ENCODE measurements at regions not wholly inside any gene's neighbourhood (a gene's known extent, or its start where the extent isn't known, plus 50 kb on each side); places are given as distances from the start of the nearest gene placed in this dataset.
"Not testable (repeated sequence)": the region's sequence is repeated elsewhere in the genome, so short reads cannot be mapped to it uniquely, and the experiment has no call there.

GRCh38 chr5:50922134-50922941, 255.9 kb downstream of the PARP8 start:
- DNase-seq (ENCODE audit: low spot score); BruUV-seq (replicated peaks); CTCF ChIA-PET; H3K9me3 ChIP-seq (ENCODE audit: low read depth, low read length, poor library complexity, severe bottlenecking); intact Hi-C loops (cut with micrococcal nuclease; ENCODE audit: unreplicated experiment); H3K27me3 ChIP-seq (replicated peaks; ENCODE audit: insufficient read depth, low read depth, low read length, poor library complexity); H3K27ac ChIP-seq (ENCODE audit: low read depth, low read length, poor library complexity, severe bottlenecking); H3K4me3 ChIP-seq (ENCODE audit: low read depth, low read length, poor library complexity, severe bottlenecking); POLR2A ChIA-PET (ENCODE audit: low non-redundant PET); H3K4me1 ChIP-seq (ENCODE audit: insufficient read depth, low read length, poor library complexity, severe bottlenecking); H3K36me3 ChIP-seq (ENCODE audit: insufficient read depth, low read length, poor library complexity, severe bottlenecking): not testable (repeated sequence)
- TF ChIP-seq, protein P1, sequence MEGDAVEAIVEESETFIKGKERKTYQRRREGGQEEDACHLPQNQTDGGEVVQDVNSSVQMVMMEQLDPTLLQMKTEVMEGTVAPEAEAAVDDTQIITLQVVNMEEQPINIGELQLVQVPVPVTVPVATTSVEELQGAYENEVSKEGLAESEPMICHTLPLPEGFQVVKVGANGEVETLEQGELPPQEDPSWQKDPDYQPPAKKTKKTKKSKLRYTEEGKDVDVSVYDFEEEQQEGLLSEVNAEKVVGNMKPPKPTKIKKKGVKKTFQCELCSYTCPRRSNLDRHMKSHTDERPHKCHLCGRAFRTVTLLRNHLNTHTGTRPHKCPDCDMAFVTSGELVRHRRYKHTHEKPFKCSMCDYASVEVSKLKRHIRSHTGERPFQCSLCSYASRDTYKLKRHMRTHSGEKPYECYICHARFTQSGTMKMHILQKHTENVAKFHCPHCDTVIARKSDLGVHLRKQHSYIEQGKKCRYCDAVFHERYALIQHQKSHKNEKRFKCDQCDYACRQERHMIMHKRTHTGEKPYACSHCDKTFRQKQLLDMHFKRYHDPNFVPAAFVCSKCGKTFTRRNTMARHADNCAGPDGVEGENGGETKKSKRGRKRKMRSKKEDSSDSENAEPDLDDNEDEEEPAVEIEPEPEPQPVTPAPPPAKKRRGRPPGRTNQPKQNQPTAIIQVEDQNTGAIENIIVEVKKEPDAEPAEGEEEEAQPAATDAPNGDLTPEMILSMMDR (conservative IDR thresholded peaks at IDR 0.05; ENCODE audit: low read depth, low read length), result peak; percentile 51

GRCh38 chr5:50922942-50923767, 256.7 kb downstream of the PARP8 start:
- no peaks in the 10 kb centered on the region for H3K9me3 ChIP-seq (ENCODE audit: low read depth, low read length, poor library complexity, severe bottlenecking)
- H3K27me3 ChIP-seq (replicated peaks; ENCODE audit: insufficient read depth, low read depth, low read length, poor library complexity), result no peaks in the 10 kb centered on the region
- no peak for TF ChIP-seq EZH2 (IDR thresholded peaks at IDR 0.05; ENCODE audit: borderline replicate concordance, low read depth, low read length, poor library complexity, severe bottlenecking)
- TF ChIP-seq, protein P1 (conservative IDR thresholded peaks at IDR 0.05; ENCODE audit: low read depth, low read length), result 0 out of 2 replicates have a peak, but pooled peaks have one; percentile 2
- BruUV-seq (replicated peaks), result no TSS peak
- H3K4me3 ChIP-seq (ENCODE audit: low read depth, low read length, poor library complexity, severe bottlenecking), result no peak overlapping the region
- ChIA-PET POLR2A (ENCODE audit: low non-redundant PET) (no interaction called here), CTCF (no interaction called here)
- intact Hi-C loops (cut with micrococcal nuclease; ENCODE audit: unreplicated experiment), result no loop called here
- no peak overlapping the region for H3K27ac ChIP-seq (ENCODE audit: low read depth, low read length, poor library complexity, severe bottlenecking)
- no peaks in the 10 kb centered on the region for H3K4me1 ChIP-seq (ENCODE audit: insufficient read depth, low read length, poor library complexity, severe bottlenecking)
- no peaks in the 10 kb centered on the region for H3K36me3 ChIP-seq (ENCODE audit: insufficient read depth, low read length, poor library complexity, severe bottlenecking)
- DNase-seq (ENCODE audit: low spot score), result no peak

DNA sequence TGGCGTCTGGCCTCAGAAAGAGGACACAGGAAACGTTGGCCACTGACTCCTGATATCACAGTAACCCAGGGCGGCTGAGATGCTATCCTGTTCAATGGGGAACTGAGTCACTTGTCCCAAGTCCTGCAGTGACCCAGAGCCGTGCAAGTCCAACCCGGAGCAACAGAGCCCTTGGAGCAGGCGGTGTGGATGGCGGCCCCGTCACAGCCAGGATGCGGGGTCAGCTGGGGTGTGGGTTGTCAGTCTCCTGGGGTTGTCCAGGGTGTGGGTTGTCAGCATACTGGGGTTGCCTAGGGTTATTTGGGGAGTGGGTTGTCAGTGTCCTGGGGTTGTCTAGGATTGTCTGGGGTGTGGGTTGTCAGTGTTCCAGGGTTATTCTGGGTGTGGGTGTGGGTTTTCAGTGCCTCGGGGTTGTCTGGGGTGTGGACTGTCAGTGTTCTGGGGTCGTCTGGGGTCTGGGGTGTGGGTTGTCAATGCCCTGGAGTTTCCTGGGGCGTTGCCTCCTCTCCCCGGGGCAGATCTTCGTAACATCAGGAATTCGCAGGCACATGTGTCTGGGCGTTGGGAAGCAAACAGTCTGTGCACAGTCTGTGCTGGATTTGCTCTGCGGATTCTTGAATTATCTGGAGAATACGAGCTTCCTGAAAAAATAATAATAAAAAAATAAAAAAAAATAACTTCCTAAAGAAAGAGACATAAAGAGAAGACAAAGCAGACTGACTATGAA, 257.5 kb downstream of the PARP8 start:
- ChIA-PET CTCF (no interaction called here), POLR2A (ENCODE audit: low non-redundant PET) (no interaction called here)
- Histone ChIP-seq H3K4me1 (ENCODE audit: insufficient read depth, low read length, poor library complexity, severe bottlenecking) (no peaks in the 10 kb centered on the region), H3K27ac (ENCODE audit: low read depth, low read length, poor library complexity, severe bottlenecking) (no peak overlapping the region), H3K9me3 (ENCODE audit: low read depth, low read length, poor library complexity, severe bottlenecking) (no peaks in the 10 kb centered on the region), H3K27me3 (replicated peaks; ENCODE audit: insufficient read depth, low read depth, low read length, poor library complexity) (no peaks in the 10 kb centered on the region), H3K4me3 (ENCODE audit: low read depth, low read length, poor library complexity, severe bottlenecking) (no peak overlapping the region), H3K36me3 (ENCODE audit: insufficient read depth, low read length, poor library complexity, severe bottlenecking) (no peaks in the 10 kb centered on the region)
- no TSS peak for BruUV-seq (replicated peaks)
- TF ChIP-seq, protein P1 (conservative IDR thresholded peaks at IDR 0.05; ENCODE audit: low read depth, low read length), result no peak
- TF ChIP-seq EZH2 (IDR thresholded peaks at IDR 0.05; ENCODE audit: borderline replicate concordance, low read depth, low read length, poor library complexity, severe bottlenecking), result no peak
- no peak for DNase-seq (ENCODE audit: low spot score)
- intact Hi-C loops (cut with micrococcal nuclease; ENCODE audit: unreplicated experiment), result no loop called here
